ENCODE measurements at regions not wholly inside any gene's neighbourhood (a gene's known extent, or its start where the extent isn't known, plus 50 kb on each side); places are given as distances from the start of the nearest gene placed in this dataset.
A peak's percentile ranks its signal among the peaks of the same experiment; 100 is the strongest.

GRCh38 chr6:9404351-9405146 is 969.2 kb upstream of the SLC35B3 start:
- TF ChIP-seq TCF7L2 (IDR thresholded peaks at IDR 0.05; ENCODE audit: borderline replicate concordance, extremely low read depth, insufficient read depth, insufficient read length) (peak; percentile 24), POLR2A (IDR thresholded peaks at IDR 0.05; ENCODE audit: borderline replicate concordance, extremely low read depth, insufficient read depth, insufficient read length) (no peak), FOSL1 (IDR thresholded peaks at IDR 0.05; ENCODE audit: low read depth) (no peak)
- Histone ChIP-seq H3K4me3 (replicated peaks in 1 of 2; ENCODE audit: low read depth in 1 of 2, low read length in 2 of 2) (peak overlapping the region in 1 of 2 experiments; percentile 0; a peak in 1 of 4 replicates), H2AFZ (ENCODE audit: low read depth, low read length, poor library complexity, severe bottlenecking) (peak overlapping the region; percentile 30), H4K20me1 (ENCODE audit: insufficient read depth) (no peaks in the 10 kb centered on the region), H3K79me2 (ENCODE audit: insufficient read depth, low read length) (no peaks in the 10 kb centered on the region), H3K4me2 (ENCODE audit: low read length) (peak overlapping the region; percentile 56), H3K4me1 (ENCODE audit: control insufficient read depth in 1 of 2, insufficient read depth in 2 of 2, low read length in 2 of 2) (peaks cover 8 to 20% of the 10 kb centered on the region in 2 experiments; a peak in 3 of 4 replicates), H3K27ac (ENCODE audit: low read depth, low read length) (no peak overlapping the region), H3K9me3 (ENCODE audit: control insufficient read depth in 1 of 2, insufficient read depth in 1 of 2, low read depth in 1 of 2, low read length in 2 of 2) (no peaks in the 10 kb centered on the region), H3K36me3 (ENCODE audit: control insufficient read depth in 1 of 2, insufficient read depth in 2 of 2, low read length in 2 of 2) (no peaks in the 10 kb centered on the region), H3K9me2 (ENCODE audit: insufficient read depth) (no peaks in the 10 kb centered on the region), H3K27me3 (ENCODE audit: insufficient read depth, low read length) (peaks cover 10% of the 10 kb centered on the region; the same call in 1 of the 2 replicates), H3K9ac (ENCODE audit: low read length) (no peak overlapping the region)
- intact Hi-C loops (cut with micrococcal nuclease): no loop called here
- ATAC-seq (peak; percentile 53), DNase-seq (ENCODE audit: low read depth, low spot score) (no peak)
- ChIA-PET CTCF (no interaction called here), POLR2A (no interaction called here), RAD21 (ENCODE audit: low non-redundant PET in 1 of 2, low total read pairs in 2 of 2, uncharacterized antibody in 2 of 2, unreplicated experiment in 2 of 2) (no interaction called here)
- BruUV-seq (replicated peaks): no TSS peak

GRCh38 chr6:9403736-9404135 is 968.4 kb upstream of the SLC35B3 start:
- Histone ChIP-seq H3K4me3 (replicated peaks in 1 of 2; ENCODE audit: low read depth in 1 of 2, low read length in 2 of 2) (no peak overlapping the region), H3K27me3 (ENCODE audit: insufficient read depth, low read length) (peaks cover 10% of the 10 kb centered on the region; the same call in 1 of the 2 replicates), H3K4me2 (ENCODE audit: low read length) (no peak overlapping the region), H2AFZ (ENCODE audit: low read depth, low read length, poor library complexity, severe bottlenecking) (no peak overlapping the region), H3K27ac (ENCODE audit: low read depth, low read length) (no peak overlapping the region), H3K79me2 (ENCODE audit: insufficient read depth, low read length) (no peaks in the 10 kb centered on the region), H3K4me1 (ENCODE audit: control insufficient read depth in 1 of 2, insufficient read depth in 2 of 2, low read length in 2 of 2) (peaks cover 8 to 20% of the 10 kb centered on the region in 2 experiments; a peak in 3 of 4 replicates), H4K20me1 (ENCODE audit: insufficient read depth) (no peaks in the 10 kb centered on the region), H3K9me2 (ENCODE audit: insufficient read depth) (no peaks in the 10 kb centered on the region), H3K9me3 (ENCODE audit: control insufficient read depth in 1 of 2, insufficient read depth in 1 of 2, low read depth in 1 of 2, low read length in 2 of 2) (no peaks in the 10 kb centered on the region), H3K36me3 (ENCODE audit: control insufficient read depth in 1 of 2, insufficient read depth in 2 of 2, low read length in 2 of 2) (no peaks in the 10 kb centered on the region), H3K9ac (ENCODE audit: low read length) (no peak overlapping the region)
- no TSS peak for BruUV-seq (replicated peaks)
- CTCF ChIA-PET: no interaction called here
- intact Hi-C loops (cut with micrococcal nuclease): no loop called here
- ATAC-seq (no peak), DNase-seq (ENCODE audit: low read depth, low spot score) (no peak)
- no peak for TF ChIP-seq CTCF (IDR thresholded peaks at IDR 0.05 in 2 of 3, conservative IDR thresholded peaks at IDR 0.05 in 1 of 3; ENCODE audit: borderline replicate concordance in 1 of 3, insufficient read depth in 1 of 3, low read depth in 2 of 3, low read length in 2 of 3)
- no peak for TF ChIP-seq SP1 (IDR thresholded peaks at IDR 0.05; ENCODE audit: low read depth)
- TF ChIP-seq FOSL1 (IDR thresholded peaks at IDR 0.05; ENCODE audit: low read depth): no peak
- no peak for TF ChIP-seq MAX (IDR thresholded peaks at IDR 0.05)
- no peak for TF ChIP-seq SRF (IDR thresholded peaks at IDR 0.05; ENCODE audit: low read depth)
- no peak for TF ChIP-seq EZH2phosphoT487 (IDR thresholded peaks at IDR 0.05; ENCODE audit: borderline replicate concordance)
- TF ChIP-seq SIN3A (IDR thresholded peaks at IDR 0.05; ENCODE audit: low read depth): no peak
- TF ChIP-seq CBX3 (IDR thresholded peaks at IDR 0.05; ENCODE audit: low read depth): no peak
- POLR2A ChIA-PET: no interaction called here
- RAD21 ChIA-PET (ENCODE audit: low non-redundant PET in 1 of 2, low total read pairs in 2 of 2, uncharacterized antibody in 2 of 2, unreplicated experiment in 2 of 2): no interaction called here
